HUES48 (cell line): ENCODE measurements at regions not wholly inside any gene's neighbourhood (a gene's known extent, or its start where the extent isn't known, plus 50 kb on each side); places are given as distances from the start of the nearest gene placed in this dataset.

Experiments used
- H3K27ac ChIP-seq: one replicate; pipeline ENCODE4 v1.7.0; 2013; ENCODE audit warnings: low read depth, low read length, inconsistent platforms
- H3K27me3 ChIP-seq: 2 replicates; pipeline ENCODE4 v1.6.1; 2013; ENCODE audit warnings: mild to moderate bottlenecking, low read length; ENCODE audit not compliant: control insufficient read depth, insufficient read depth
- H3K36me3 ChIP-seq: 2 replicates; pipeline ENCODE4 v1.6.1; 2013; ENCODE audit warnings: low read length; ENCODE audit not compliant: control insufficient read depth, insufficient read depth
- H3K4me1 ChIP-seq: 2 replicates; pipeline ENCODE4 v1.6.1; 2013; ENCODE audit warnings: mild to moderate bottlenecking, low read length; ENCODE audit not compliant: control insufficient read depth, insufficient read depth
- H3K4me3 ChIP-seq: 2 replicates; pipeline ENCODE4 v1.5.1; 2013; ENCODE audit warnings: mild to moderate bottlenecking, low read depth, low read length
- H3K9ac ChIP-seq: 2 replicates; pipeline ENCODE4 v1.6.1; 2013; ENCODE audit warnings: mild to moderate bottlenecking, low read depth, low read length, moderate library complexity
- H3K9me3 ChIP-seq: 2 replicates; pipeline ENCODE4 v1.6.1; 2013; ENCODE audit warnings: low read length; ENCODE audit not compliant: control insufficient read depth, insufficient read depth

- Histone ChIP-seq H3K27ac (no peak overlapping the region), H3K36me3 (no peaks in the 10 kb centered on the region), H3K27me3 (no peaks in the 10 kb centered on the region), H3K9ac (no peak overlapping the region), H3K9me3 (no peaks in the 10 kb centered on the region), H3K4me1 (no peaks in the 10 kb centered on the region), H3K4me3 (no peak overlapping the region)
These were observed 119.3 kb upstream of the PTPN1 start for GRCh38 chr20:50390685-50391443.

- H3K4me3 ChIP-seq: no peak overlapping the region
- H3K9ac ChIP-seq: no peak overlapping the region
- H3K27me3 ChIP-seq: no peaks in the 10 kb centered on the region
- H3K9me3 ChIP-seq: no peaks in the 10 kb centered on the region
- no peaks in the 10 kb centered on the region for H3K36me3 ChIP-seq
- H3K27ac ChIP-seq: no peak overlapping the region
- no peaks in the 10 kb centered on the region for H3K4me1 ChIP-seq
These were observed 118.6 kb upstream of the PTPN1 start for GRCh38 chr20:50391444-50392137.

GRCh38 chr20:50392138-50392866 lies 117.9 kb upstream of the PTPN1 start:
- Histone ChIP-seq H3K27ac (no peak overlapping the region), H3K9ac (no peak overlapping the region), H3K27me3 (no peaks in the 10 kb centered on the region), H3K4me3 (no peak overlapping the region), H3K4me1 (no peaks in the 10 kb centered on the region), H3K9me3 (no peaks in the 10 kb centered on the region), H3K36me3 (no peaks in the 10 kb centered on the region)

- H3K9me3 ChIP-seq: no peaks in the 10 kb centered on the region
- no peaks in the 10 kb centered on the region for H3K27me3 ChIP-seq
- H3K9ac ChIP-seq: no peak overlapping the region
- no peak overlapping the region for H3K4me3 ChIP-seq
- no peaks in the 10 kb centered on the region for H3K4me1 ChIP-seq
- H3K27ac ChIP-seq: no peak overlapping the region
- no peaks in the 10 kb centered on the region for H3K36me3 ChIP-seq
These were observed 116.9 kb upstream of the PTPN1 start for GRCh38 chr20:50393242-50393641.

GRCh38 chr20:50393990-50394561 lies 116.1 kb upstream of the PTPN1 start:
- H3K27me3 ChIP-seq: no peaks in the 10 kb centered on the region
- no peaks in the 10 kb centered on the region for H3K9me3 ChIP-seq
- H3K27ac ChIP-seq: no peak overlapping the region
- H3K4me1 ChIP-seq: no peaks in the 10 kb centered on the region
- no peak overlapping the region for H3K9ac ChIP-seq
- H3K36me3 ChIP-seq: no peaks in the 10 kb centered on the region
- H3K4me3 ChIP-seq: no peak overlapping the region

GRCh38 chr20:50394569-50394968 lies 115.6 kb upstream of the PTPN1 start:
- H3K27ac ChIP-seq: no peak overlapping the region

GRCh38 chr20:50395251-50395729 lies 114.9 kb upstream of the PTPN1 start:
- Histone ChIP-seq H3K9me3 (no peaks in the 10 kb centered on the region), H3K4me3 (no peak overlapping the region), H3K9ac (no peak overlapping the region), H3K4me1 (no peaks in the 10 kb centered on the region), H3K27me3 (no peaks in the 10 kb centered on the region), H3K36me3 (no peaks in the 10 kb centered on the region), H3K27ac (no peak overlapping the region)

More at GRCh38 chr20:50394569-50394968, 115.6 kb upstream of the PTPN1 start:
- H3K9me3 ChIP-seq: no peaks in the 10 kb centered on the region
- H3K9ac ChIP-seq: no peak overlapping the region
- H3K4me3 ChIP-seq: no peak overlapping the region
- H3K36me3 ChIP-seq: no peaks in the 10 kb centered on the region
- no peaks in the 10 kb centered on the region for H3K27me3 ChIP-seq
- no peaks in the 10 kb centered on the region for H3K4me1 ChIP-seq

- Histone ChIP-seq H3K27me3 (no peaks in the 10 kb centered on the region), H3K9ac (no peak overlapping the region), H3K4me1 (no peaks in the 10 kb centered on the region), H3K27ac (no peak overlapping the region), H3K9me3 (no peaks in the 10 kb centered on the region), H3K36me3 (no peaks in the 10 kb centered on the region), H3K4me3 (no peak overlapping the region)
These were observed 114.2 kb upstream of the PTPN1 start for GRCh38 chr20:50395914-50396488.

- no peak overlapping the region for H3K27ac ChIP-seq
- H3K36me3 ChIP-seq: no peaks in the 10 kb centered on the region
- H3K9ac ChIP-seq: no peak overlapping the region
- H3K27me3 ChIP-seq: no peaks in the 10 kb centered on the region
- H3K4me3 ChIP-seq: no peak overlapping the region
- H3K4me1 ChIP-seq: no peaks in the 10 kb centered on the region
- H3K9me3 ChIP-seq: no peaks in the 10 kb centered on the region
These were observed 113.6 kb upstream of the PTPN1 start for GRCh38 chr20:50396623-50397022.

- H3K9me3 ChIP-seq: no peaks in the 10 kb centered on the region
- H3K4me1 ChIP-seq: no peaks in the 10 kb centered on the region
- no peaks in the 10 kb centered on the region for H3K36me3 ChIP-seq
- no peak overlapping the region for H3K9ac ChIP-seq
- H3K27ac ChIP-seq: no peak overlapping the region
- H3K4me3 ChIP-seq: no peak overlapping the region
- no peaks in the 10 kb centered on the region for H3K27me3 ChIP-seq
These were observed 113.1 kb upstream of the PTPN1 start for GRCh38 chr20:50397058-50397457.
